ENCODE measurements at regions not wholly inside any gene's neighbourhood (a gene's known extent, or its start where the extent isn't known, plus 50 kb on each side); places are given as distances from the start of the nearest gene placed in this dataset.

- DNase-seq: no peak
Observed at GRCh38 chr4:140809676-140810075, 53.5 kb upstream of the TBC1D9 start.

- DNase-seq: no peak
Observed at GRCh38 chr4:140808256-140808655, 52.1 kb upstream of the TBC1D9 start.

- peak; percentile 85 for DNase-seq
Observed at GRCh38 chr4:140807491-140808252, 51.5 kb upstream of the TBC1D9 start.

GRCh38 chr4:140806163-140806562 is 50.0 kb upstream of the TBC1D9 start:
- no peak for DNase-seq

Measured in RPMI8226 (cell line).